Heart right ventricle (tissue), 16 donors: ENCODE measurements at regions not wholly inside any gene's neighbourhood (a gene's known extent, or its start where the extent isn't known, plus 50 kb on each side); places are given as distances from the start of the nearest gene placed in this dataset.

Source experiments
- ATAC-seq, 8 donors: fragments of 200-7000 bp; cut with Tn5 transposase; one replicate each; pipeline ENCODE4 v1.9.1; 2020; ENCODE audit warnings: mild to moderate bottlenecking in 8 of 8, moderate library complexity in 8 of 8, moderate number of reproducible peaks in 1 of 8
- DNase-seq, 2 donors: peaks; one replicate each; pipeline ENCODE4 v3.0.0-alpha.2; 2020
- H3K27ac ChIP-seq, 10 donors: fragments of 200-600 bp; sonication (generic) in 2 of 10; one replicate each; pipeline versions ENCODE4 v1.5.0 to v1.8.0; 2020 to 2022; ENCODE audit warnings: mild to moderate bottlenecking in 3 of 10
- H3K27me3 ChIP-seq, 7 donors: fragments of 200-600 bp; one replicate each; pipeline ENCODE4 v1.8.0; 2021 to 2022; ENCODE audit warnings: mild to moderate bottlenecking in 2 of 7
- H3K36me3 ChIP-seq, 9 donors: fragments of 200-600 bp; sonication (generic) in 1 of 9; one replicate each; pipeline versions ENCODE4 v1.5.0 to v1.8.0; 2020 to 2022; ENCODE audit warnings: mild to moderate bottlenecking in 2 of 9
- H3K4me1 ChIP-seq, 9 donors: fragments of 200-600 bp; sonication (generic) in 1 of 9; one replicate each; pipeline versions ENCODE4 v1.5.0 to v1.8.0; 2020 to 2022; ENCODE audit warnings: mild to moderate bottlenecking in 4 of 9
- H3K4me3 ChIP-seq, 10 donors: fragments of 200-600 bp; sonication (generic) in 2 of 10; one replicate each; pipeline versions ENCODE4 v1.5.0 to v1.8.0; 2020 to 2022; ENCODE audit warnings: mild to moderate bottlenecking in 7 of 10, moderate library complexity in 2 of 10
- H3K9me3 ChIP-seq, 11 donors: fragments of 200-600 bp in 10 of 11; sonication (generic) in 2 of 11; one replicate each; pipeline versions ENCODE4 v1.5.0 to v1.8.0; 2013 to 2022; ENCODE audit warnings: mild to moderate bottlenecking in 2 of 11, control low read depth in 1 of 11, moderate library complexity in 1 of 11
- WGBS, 2 donors: extraction: QIAGEN DNeasy Blood & Tissue Kit; methylation state at CpG; one replicate each; pipeline ENCODE4 v1.1.7; 2013; ENCODE audit warnings: inconsistent platforms in 1 of 2; 5-methylcytosine and 5-hydroxymethylcytosine counted together
- intact Hi-C, 10 donors: fragments of 100-400 bp; cut with DNase I; formaldehyde crosslinking; loops; one replicate each; pipeline versions ENCODE4 v1.11.1 to v1.14.2; 2022
- TF ChIP-seq, protein P1 (sequence below), 9 donors: fragments of 200-600 bp; sonication (generic) in 2 of 9; IDR thresholded peaks; one replicate each; pipeline versions ENCODE4 v1.5.0 to v1.8.0; 2021 to 2022; ENCODE audit warnings: antibody characterized with exemption in 9 of 9, mild to moderate bottlenecking in 5 of 9, moderate library complexity in 1 of 9
- donor health status: Arrhythmogenic right ventricular cardiomyopathy.
- donor health status: ischemic (EF 13 %, LVEDD 7.1; RV severe dilation, severe dysfunction).
- donor health status: healthy with polysubstance abuse.
- donor health status: DM: no; HTN: yes; CAD: no.
- donor health status: DM: no; HTN: no; CAD: no.
- donor health status: ischemic (EF 25% LVEDD 6.9; RV normal size, moderate dysfunction).
- donor health status: ischemic (EF 25% LVEDD 5.7; RV mildly dilated, moderate dysfunction).
- donor health status: healthy.
- donor health status: DM: yes; HTN: yes; CAD: no.
- donor health status: Ischemic cardiomyopathy.
- donor health status: ischemic (EF 35%, LVEDD 5.7; RV mildly dilated, moderate dysfunction).
- donor health status: nonischemic (EF 11% LVEDD 7.7; RV severe dilation, severe dysfunction).
- donor health status: DM: yes; HTN: yes; CAD: no.
- donor health status: PGD.
- donor health status: ischemic (EF 29% LVEDD 5.4; RV normal size, mild dysfunction).
- donor health status: nonischemic (EF 23%, LVEDD 6.1; RV moderate dilation, normal function).

GRCh38 chr12:16472631-16473030, 125.2 kb downstream of the MGST1 start:
- WGBS, 2 donors, result 54 to 58% methylated on average over 3 of the region's 3 CpGs
- Histone ChIP-seq H3K27me3 (no peaks in the 10 kb centered on the region), H3K36me3 (no peaks in the 10 kb centered on the region), H3K4me3 (no peak overlapping the region), H3K9me3 (no peaks in the 10 kb centered on the region), H3K4me1 (no peaks in the 10 kb centered on the region), H3K27ac (no peak overlapping the region)
- intact Hi-C loops, result no loop called here
- TF ChIP-seq, protein P1, sequence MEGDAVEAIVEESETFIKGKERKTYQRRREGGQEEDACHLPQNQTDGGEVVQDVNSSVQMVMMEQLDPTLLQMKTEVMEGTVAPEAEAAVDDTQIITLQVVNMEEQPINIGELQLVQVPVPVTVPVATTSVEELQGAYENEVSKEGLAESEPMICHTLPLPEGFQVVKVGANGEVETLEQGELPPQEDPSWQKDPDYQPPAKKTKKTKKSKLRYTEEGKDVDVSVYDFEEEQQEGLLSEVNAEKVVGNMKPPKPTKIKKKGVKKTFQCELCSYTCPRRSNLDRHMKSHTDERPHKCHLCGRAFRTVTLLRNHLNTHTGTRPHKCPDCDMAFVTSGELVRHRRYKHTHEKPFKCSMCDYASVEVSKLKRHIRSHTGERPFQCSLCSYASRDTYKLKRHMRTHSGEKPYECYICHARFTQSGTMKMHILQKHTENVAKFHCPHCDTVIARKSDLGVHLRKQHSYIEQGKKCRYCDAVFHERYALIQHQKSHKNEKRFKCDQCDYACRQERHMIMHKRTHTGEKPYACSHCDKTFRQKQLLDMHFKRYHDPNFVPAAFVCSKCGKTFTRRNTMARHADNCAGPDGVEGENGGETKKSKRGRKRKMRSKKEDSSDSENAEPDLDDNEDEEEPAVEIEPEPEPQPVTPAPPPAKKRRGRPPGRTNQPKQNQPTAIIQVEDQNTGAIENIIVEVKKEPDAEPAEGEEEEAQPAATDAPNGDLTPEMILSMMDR (IDR thresholded peaks at IDR 0.05), result no peak
- ATAC-seq, result no peak
- DNase-seq, result no peak

DNA sequence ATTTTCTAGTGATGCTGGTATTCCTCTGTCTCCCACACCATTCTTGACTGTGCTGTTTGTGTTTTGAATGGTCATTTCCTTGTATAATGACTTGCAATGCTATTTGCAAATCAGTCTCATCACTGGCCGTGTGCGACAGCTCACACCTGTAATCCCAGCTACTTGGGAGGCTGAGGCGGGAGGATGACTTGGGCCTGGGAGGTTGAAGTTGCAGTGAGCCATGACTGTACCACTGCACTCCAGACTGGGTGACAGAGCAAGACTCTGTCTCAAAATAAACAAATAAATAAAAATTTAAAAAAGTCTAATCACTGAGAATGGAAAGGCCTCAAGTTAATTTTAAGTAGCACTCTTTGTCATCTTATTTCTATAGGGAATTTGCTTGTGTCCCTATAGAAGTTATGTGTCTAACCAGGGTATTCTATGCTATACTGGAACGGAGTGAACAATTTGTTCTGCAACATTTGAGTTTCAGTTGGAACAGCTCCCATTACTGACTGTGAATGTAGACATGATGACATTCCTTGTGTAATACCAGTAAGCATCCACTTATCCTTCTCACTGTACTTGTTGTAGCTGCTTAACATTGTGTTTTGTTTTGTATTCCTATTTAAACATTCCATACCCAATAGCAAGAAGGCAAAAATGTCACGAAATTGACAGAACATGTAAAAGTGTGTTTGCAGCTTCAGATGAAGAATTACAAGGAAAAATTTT, 126.3 kb downstream of the MGST1 start:
- DNase-seq, result no peak
- TF ChIP-seq, protein P1 (IDR thresholded peaks at IDR 0.05), result no peak
- H3K4me3 ChIP-seq, result no peak overlapping the region
- ATAC-seq, result peak in 2 of 8 donors; percentile 27 to 69
- no peaks in the 10 kb centered on the region for H3K27me3 ChIP-seq
- intact Hi-C loops, result no loop called here
- no peaks in the 10 kb centered on the region for H3K9me3 ChIP-seq
- WGBS, 2 donors, result 72 to 74% methylated on average over 5 of the region's 5 CpGs
- H3K4me1 ChIP-seq, result no peaks in the 10 kb centered on the region
- no peak overlapping the region for H3K27ac ChIP-seq
- H3K36me3 ChIP-seq, result no peaks in the 10 kb centered on the region

GRCh38 chr12:16474801-16475200, 127.4 kb downstream of the MGST1 start:
- no peak overlapping the region for H3K4me3 ChIP-seq
- H3K9me3 ChIP-seq, result no peaks in the 10 kb centered on the region
- ATAC-seq (peak in 1 of 8 donors; percentile 82), DNase-seq (no peak)
- TF ChIP-seq, protein P1 (IDR thresholded peaks at IDR 0.05), result no peak
- intact Hi-C loops, result no loop called here
- H3K27me3 ChIP-seq, result no peaks in the 10 kb centered on the region
- 27 to 29% methylated on average over 2 of the region's 2 CpGs for WGBS, 2 donors
- no peak overlapping the region for H3K27ac ChIP-seq
- no peaks in the 10 kb centered on the region for H3K36me3 ChIP-seq
- no peaks in the 10 kb centered on the region for H3K4me1 ChIP-seq

DNA sequence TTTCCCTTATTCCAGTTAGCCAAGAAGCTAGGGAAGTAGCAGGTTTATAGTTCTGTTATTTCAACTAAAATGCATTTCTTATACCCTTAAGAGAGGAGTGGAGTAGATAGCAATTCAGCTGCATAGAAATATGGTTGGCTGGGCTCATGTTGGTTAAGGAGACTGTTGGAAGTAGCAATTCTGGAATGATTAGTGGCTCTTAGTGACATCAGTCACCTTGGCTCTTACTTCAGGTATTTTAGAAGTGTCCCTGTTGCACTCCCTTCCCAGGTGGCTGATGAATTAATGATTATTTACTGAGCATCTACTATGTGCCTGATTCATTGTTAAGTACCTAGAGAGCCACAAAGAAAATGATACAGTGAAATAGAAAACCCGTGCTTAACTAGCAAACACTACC, 128.1 kb downstream of the MGST1 start:
- Histone ChIP-seq H3K36me3 (no peaks in the 10 kb centered on the region), H3K27ac (no peak overlapping the region), H3K4me3 (no peak overlapping the region), H3K4me1 (no peaks in the 10 kb centered on the region), H3K27me3 (no peaks in the 10 kb centered on the region), H3K9me3 (peaks cover 0 to 1% (median 0%) of the 10 kb centered on the region in 11 donors)
- no peak for DNase-seq
- ATAC-seq, result no peak
- 85 to 100% methylated on average over 1 of the region's 1 CpG for WGBS, 2 donors
- intact Hi-C loops, result no loop called here
- TF ChIP-seq, protein P1 (IDR thresholded peaks at IDR 0.05), result no peak
